ENCODE measurements at regions not wholly inside any gene's neighbourhood (a gene's known extent, or its start where the extent isn't known, plus 50 kb on each side); places are given as distances from the start of the nearest gene placed in this dataset.

DNA sequence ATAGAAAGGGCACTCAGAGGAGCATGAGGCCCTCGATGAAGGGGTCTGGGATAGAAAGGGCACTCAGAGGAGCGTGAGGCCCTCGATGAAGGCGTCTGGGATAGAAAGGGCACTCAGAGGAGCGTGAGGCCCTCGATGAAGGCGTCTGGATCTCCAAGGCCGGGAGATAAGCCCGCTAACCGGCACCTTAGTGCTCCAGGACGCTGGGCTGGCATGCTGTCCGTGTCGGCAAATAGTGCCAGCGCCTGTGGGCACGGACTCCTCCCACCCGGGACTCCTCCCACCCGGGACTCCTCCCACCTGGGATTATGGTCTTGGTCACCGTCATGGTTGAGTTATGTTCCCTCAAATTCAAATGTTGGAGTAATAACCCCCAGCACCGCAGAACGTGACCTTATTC lies 725.3 kb downstream of the BRD1 start:
- DNase-seq (ENCODE audit: low read depth in 4 of 4, low spot score in 2 of 4) = no peak

DNA sequence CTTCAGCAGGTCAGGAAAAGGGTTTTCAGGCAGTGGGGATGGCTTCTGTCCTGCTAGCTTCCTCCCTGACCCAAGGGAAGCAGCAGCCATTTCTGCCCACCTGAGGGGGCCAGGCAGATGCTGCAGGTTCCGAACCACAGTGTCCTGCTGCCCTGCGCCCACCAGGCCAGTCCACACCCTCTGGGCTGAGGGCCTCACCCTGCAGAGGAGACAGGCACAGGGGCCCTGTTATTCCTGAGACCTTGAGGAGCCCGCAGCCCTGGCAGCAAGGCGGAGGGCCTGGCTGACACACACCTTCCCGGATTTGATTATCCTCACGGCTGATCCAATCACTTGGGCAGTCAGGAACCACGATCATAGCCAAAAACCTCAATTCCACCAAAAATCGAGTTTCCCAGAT lies 725.8 kb downstream of the BRD1 start:
- DNase-seq (ENCODE audit: low read depth in 4 of 4, low spot score in 2 of 4) = no peak

DNA sequence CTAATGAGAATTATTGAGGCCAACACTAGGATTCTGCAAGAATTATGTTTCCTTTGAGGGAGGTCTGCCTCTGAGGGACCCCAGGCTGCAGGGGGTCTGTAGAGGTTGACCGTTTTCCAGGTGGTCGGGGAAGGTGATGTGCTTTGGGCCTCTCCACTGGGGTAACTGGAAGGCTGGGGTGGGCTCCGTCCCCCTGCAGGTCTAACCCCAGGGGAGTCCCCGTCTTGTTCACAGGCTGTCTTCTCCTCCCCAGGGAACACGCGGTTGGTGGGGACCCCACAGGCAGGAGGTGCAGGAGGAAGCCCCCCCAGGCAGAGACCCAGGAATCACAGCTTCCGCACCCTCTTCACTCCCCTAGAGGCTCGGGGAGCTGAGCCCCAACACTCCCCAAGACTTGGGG lies 726.4 kb downstream of the BRD1 start:
- DNase-seq (ENCODE audit: low read depth in 4 of 4, low spot score in 2 of 4) = no peak

DNA sequence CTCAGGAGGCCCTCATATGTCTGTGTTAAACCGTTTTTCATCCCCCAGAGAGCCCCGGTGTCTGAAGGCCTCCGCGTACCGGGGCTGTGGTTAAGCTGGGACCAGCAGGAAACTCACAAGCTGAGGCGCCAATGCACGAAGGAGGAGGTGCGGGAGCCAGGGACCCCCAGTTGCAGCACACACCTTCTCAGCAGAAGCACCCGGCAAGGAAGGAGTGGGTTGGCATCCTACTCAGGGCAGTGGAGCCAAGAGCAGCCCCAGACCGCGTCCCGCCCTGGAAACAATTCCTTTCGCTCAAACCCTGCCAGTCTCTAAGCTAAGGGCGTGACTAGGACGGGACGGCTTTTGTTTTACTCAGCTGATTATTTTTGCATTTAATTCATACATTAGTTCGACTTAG lies 726.9 kb downstream of the BRD1 start:
- no peak for DNase-seq (ENCODE audit: low read depth in 4 of 4, low spot score in 2 of 4)

DNA sequence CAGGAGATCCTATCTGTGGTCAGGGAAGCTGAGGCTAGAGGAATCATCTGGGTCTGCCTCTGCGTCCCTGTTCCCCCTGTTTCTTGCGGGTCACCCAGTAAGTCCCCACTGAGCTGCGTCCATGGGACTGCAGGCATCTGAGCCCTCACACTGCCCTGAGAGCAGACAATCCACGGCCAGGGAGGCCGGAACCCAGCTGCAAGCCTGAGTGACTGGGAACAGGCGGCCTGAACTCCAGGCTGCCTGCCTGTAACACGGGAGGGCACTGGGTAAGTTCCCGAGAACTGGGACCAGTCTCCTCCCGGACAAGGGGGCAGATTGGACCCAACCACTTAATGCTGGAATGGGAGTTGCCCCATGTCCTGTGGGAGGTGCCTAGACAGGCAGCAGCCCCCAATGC lies 727.4 kb downstream of the BRD1 start:
- no peak for DNase-seq (ENCODE audit: low read depth in 4 of 4, low spot score in 2 of 4)

- DNase-seq (ENCODE audit: low read depth in 4 of 4, low spot score in 2 of 4) = no peak
Observed at GRCh38 chr22:49099496-49100124, 728.1 kb downstream of the BRD1 start.

DNA sequence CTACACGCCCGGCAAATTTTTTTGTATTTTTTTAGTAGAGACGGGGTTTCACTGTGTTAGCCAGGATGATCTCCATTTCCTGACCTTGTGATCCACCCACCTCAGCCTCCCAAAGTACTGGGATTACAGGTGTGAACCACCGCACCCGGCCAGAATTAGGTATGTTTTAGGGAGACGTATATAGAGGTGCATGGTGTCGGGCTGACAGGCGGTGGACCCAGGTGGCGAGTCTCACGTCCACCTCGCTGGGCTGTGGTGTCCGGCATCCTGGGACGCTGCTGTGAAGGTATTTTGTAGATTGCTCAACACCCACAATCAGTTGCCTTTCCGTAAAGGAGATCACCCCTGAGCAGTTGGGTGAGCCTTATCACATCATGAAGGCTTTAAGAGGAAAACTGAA lies 728.6 kb downstream of the BRD1 start:
- DNase-seq (ENCODE audit: low read depth in 4 of 4, low spot score in 2 of 4) = no peak

- no peak for DNase-seq (ENCODE audit: low read depth in 4 of 4, low spot score in 2 of 4)
Observed at GRCh38 chr22:49097966-49098365, 729.7 kb downstream of the BRD1 start.

DNA sequence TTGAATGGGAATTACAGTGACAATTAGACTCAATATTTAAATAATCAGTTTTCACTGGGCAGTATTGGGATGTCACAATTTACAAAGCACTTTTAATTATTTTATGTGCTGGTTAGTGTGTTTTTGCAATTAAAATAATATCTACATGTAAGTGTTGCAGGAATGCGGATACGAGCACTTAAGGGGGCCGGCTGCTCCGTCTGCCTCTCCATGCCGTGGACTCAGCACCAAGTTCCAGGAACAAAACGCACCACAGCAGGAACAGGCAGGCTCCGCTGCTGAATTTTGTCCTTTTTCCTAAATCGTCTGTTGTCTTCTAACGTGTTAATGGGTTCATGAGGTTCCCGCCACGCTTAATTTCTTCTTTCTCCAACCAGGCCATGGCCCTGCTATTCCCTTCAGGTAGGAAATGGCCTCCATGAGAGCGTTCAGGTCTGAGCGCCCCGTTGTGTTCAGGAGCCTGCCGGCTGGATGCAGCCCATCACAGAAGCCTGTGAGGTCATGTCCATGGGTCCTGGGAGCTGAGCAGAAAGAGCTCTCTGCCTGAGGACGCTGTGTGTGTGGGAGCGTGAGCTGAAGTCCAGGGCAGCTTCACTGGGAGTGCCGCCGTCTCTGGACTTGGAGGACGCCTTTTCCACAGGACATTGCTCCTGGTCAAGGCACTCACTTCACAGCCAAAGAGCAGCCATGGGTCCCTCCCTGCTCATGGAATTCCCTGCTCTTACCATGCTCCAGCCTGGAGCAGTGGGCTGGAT lies 730.3 kb downstream of the BRD1 start:
- no peak for DNase-seq (ENCODE audit: low read depth in 4 of 4, low spot score in 2 of 4)

GRCh38 chr22:49096476-49096875 lies 731.2 kb downstream of the BRD1 start:
- no peak for DNase-seq (ENCODE audit: low read depth in 4 of 4, low spot score in 2 of 4)

DNA sequence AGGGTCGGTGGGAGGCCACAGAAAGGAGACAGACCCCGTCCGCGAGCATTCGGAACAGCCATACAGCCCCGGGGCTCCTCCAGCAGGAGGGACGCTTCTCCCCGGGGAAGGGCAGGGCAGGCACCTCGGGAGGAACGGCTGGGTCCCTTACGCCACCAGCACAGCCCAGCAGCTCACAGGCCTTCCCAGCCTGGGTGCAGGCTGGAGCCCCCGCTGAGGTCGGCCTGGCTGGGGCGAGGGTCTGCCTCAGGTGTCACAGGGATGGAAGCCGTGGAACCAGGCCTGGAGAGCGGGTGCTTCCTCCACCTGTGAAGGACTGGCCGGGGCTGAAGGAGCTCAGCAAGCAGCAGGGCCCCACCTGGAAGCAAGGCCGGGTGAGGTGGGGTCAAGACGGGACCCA lies 732.3 kb downstream of the BRD1 start:
- no peak for DNase-seq (ENCODE audit: low read depth in 4 of 4, low spot score in 2 of 4)

GRCh38 chr22:49094858-49095257 lies 732.8 kb downstream of the BRD1 start:
- DNase-seq (ENCODE audit: low read depth in 4 of 4, low spot score in 2 of 4) = no peak

DNA sequence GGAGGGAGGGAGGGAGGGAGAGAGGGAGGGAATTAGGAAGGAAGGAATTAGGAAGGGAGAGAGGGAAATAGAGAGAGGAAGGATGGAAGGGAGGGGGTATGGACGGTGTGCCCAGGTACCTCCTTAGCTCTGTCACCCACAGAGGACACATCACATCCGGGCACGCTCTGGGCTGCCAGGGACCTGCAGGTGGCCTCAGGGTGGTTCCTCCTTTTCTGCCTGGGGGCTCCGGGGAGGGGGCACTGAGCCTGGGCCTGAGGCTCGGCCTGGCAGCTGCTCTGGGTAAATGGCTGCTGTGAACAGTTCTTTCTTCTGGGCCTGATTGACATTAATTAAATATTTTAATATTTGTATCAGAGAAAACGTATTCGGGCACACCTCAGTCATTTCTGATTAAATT lies 733.5 kb downstream of the BRD1 start:
- DNase-seq (ENCODE audit: low read depth in 4 of 4, low spot score in 2 of 4) = no peak

DNA sequence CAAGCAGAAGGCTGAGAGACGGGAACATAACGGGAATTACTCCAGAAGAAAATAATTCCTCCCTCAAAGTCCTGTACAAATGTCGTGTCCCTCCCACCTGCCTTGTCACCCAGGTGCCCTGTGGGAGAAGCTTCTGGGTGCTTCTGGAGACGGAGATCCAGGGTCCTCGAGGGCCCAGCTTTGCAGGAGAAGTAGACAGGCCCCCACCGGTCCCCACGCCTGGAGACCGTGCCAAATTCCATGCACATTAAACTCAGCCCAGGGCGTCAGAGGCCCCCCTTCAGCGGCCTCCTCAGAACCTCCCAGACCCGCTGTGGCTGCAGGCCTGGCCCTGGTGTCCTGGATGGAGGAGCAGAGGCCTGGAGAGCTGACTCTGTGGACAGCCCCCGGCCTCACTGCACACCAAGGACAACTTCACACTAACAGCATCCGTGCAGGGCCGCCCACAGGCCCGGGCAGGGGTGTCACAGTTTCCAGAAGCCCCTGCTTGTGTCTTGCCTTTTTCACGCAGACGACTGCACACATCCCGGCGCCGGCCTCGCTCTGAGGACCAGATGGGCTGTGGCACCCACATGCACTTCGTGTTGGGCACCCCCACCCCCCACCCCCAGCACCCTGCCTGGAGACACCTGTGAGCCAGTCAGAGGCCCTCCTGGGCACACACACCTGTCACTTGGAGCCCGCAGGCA lies 734.3 kb downstream of the BRD1 start:
- DNase-seq (ENCODE audit: low read depth in 4 of 4, low spot score in 2 of 4) = no peak

DNA sequence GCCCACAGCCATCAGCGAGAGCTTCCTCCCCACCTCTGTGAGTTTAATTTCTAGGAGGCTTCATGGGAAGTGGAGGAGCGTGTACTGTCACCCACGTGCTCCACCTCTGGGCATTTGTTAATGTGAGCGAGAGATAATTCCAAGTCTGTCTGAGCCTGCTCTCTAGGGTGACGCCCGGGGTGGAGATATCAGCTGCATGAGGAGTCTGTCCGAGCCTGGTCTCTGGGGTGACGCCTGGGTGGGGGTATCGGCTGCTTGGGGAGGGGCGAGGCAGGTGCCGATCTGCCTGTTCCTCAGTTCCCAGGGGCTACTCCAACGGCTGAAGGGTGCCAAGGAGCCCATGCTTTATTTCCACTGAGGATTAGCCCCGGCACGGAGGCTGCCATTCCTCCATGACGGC lies 735.0 kb downstream of the BRD1 start:
- no peak for DNase-seq (ENCODE audit: low read depth in 4 of 4, low spot score in 2 of 4)

DNA sequence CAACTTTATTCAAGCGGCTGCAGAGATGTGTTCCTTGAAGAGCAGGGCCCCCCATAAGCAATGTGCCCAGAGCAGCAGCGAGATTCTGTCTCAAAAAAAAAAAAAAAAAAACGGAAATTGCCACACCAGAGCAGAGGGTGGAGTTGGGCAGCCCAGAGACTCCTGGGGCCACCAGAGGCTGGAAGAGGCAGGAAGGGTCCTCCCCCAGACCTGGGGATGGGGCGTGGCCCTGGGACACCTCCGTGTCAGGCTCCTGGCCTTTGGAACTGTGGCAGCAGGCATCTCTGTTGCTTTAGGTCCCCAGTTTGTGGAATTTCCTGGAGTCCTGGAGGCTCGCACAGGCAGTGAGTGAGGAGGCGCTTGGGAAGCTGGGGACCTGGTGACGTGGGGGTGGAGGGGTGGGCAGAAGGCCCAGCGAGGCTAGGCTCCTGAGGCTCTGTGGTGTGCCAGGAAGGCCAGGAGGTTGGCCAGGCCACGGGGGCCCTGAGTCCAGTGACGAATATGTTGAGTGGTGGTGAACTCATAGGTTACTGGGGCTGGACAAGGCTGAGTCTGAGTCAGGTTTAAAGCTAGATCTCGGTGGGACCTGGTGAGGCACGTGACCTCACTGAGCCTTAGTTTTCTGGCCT lies 735.6 kb downstream of the BRD1 start:
- no peak for DNase-seq (ENCODE audit: low read depth in 4 of 4, low spot score in 2 of 4)

- no peak for DNase-seq (ENCODE audit: low read depth in 4 of 4, low spot score in 2 of 4)
Observed at GRCh38 chr22:49091451-49091850, 736.2 kb downstream of the BRD1 start.

DNA sequence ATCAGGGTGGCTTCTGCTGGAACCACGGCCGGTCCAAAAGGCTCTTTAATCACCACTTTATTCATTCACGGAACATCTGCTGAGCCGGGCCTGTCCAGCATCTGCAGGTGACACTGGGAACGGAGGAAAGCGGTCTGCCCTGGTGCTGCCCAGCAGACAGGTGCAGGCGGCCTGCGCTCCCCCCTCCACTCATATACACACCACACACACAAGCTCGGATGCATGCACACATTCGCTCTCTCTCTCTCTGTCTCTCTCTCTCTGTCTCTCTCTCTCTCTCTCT lies 736.9 kb downstream of the BRD1 start:
- no peak for DNase-seq (ENCODE audit: low read depth in 4 of 4, low spot score in 2 of 4)

- DNase-seq (ENCODE audit: low read depth in 4 of 4, low spot score in 2 of 4) = no peak
Observed at GRCh38 chr22:49090061-49090852, 737.4 kb downstream of the BRD1 start.

GRCh38 chr22:49088801-49089791 lies 738.6 kb downstream of the BRD1 start:
- DNase-seq (ENCODE audit: low read depth in 4 of 4, low spot score in 2 of 4) = no peak

Data from left renal cortex interstitium (tissue), 4 donors.